ENCODE measurements at regions not wholly inside any gene's neighbourhood (a gene's known extent, or its start where the extent isn't known, plus 50 kb on each side); places are given as distances from the start of the nearest gene placed in this dataset.

DNA sequence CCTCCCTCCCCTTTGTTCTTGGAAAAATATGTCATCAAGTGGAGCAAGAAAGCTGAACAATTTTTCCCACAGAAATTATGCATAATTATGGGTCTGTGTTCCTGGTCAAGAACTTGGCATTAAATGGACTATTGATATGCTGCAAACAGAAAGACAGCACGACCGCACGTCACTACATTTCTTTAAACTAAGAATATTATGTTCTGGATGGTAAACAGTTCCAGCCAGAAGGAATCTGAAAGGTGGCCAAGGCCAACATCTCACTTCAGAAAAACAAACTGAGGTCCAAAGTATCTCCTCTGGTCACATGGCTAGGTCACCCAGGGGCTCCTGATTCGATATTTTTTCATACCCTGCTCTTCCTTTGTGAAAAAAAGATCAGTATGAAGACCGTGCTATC is 173.3 kb upstream of the GAS1 start:
- Histone ChIP-seq H3K79me1 (ENCODE audit: insufficient read depth, low read depth, low read length, poor library complexity, severe bottlenecking) (no peaks in the 10 kb centered on the region), H2BK15ac (ENCODE audit: low read depth, low read length) (no peak overlapping the region), H3K4ac (ENCODE audit: low read depth, low read length) (no peak overlapping the region), H2BK12ac (ENCODE audit: insufficient read length, low read depth, low read length) (no peak overlapping the region), H2BK120ac (ENCODE audit: low read depth, low read length, poor library complexity, severe bottlenecking) (no peak overlapping the region), H3K23me2 (ENCODE audit: insufficient read length, low read depth, low read length, poor library complexity, severe bottlenecking) (peaks cover 3% of the 10 kb centered on the region), H3K27me3 (ENCODE audit: insufficient read depth, low read length) (no peaks in the 10 kb centered on the region), H3K18ac (ENCODE audit: insufficient read length, low read depth, low read length) (no peak overlapping the region), H4K91ac (ENCODE audit: insufficient read length, low read depth, low read length) (no peak overlapping the region), H4K20me1 (ENCODE audit: control insufficient read depth, insufficient read depth, insufficient read length) (no peaks in the 10 kb centered on the region), H3K56ac (ENCODE audit: insufficient read length, low read depth, low read length) (no peak overlapping the region), H2BK5ac (ENCODE audit: insufficient read length, low read length) (no peak overlapping the region), H2BK20ac (ENCODE audit: low read depth, low read length, poor library complexity, severe bottlenecking) (no peak overlapping the region), H3T11ph (ENCODE audit: low read length) (no peak overlapping the region), H3K4me2 (ENCODE audit: insufficient read depth, insufficient read length, low read length) (no peak overlapping the region), H3K27ac (ENCODE audit: insufficient read length, low read depth, low read length) (no peak overlapping the region), H4K8ac (replicated peaks; ENCODE audit: insufficient read length, low read depth, low read length) (no peak overlapping the region), H3K4me1 (ENCODE audit: insufficient read depth, low read length) (no peaks in the 10 kb centered on the region), H3K9me3 (ENCODE audit: control insufficient read depth, low read depth, low read length) (no peaks in the 10 kb centered on the region), H2AFZ (ENCODE audit: low read length) (no peak overlapping the region), H4K5ac (ENCODE audit: insufficient read length, low read depth, low read length) (no peak overlapping the region), H3K14ac (ENCODE audit: insufficient read depth, low read length) (no peak overlapping the region), H2AK5ac (ENCODE audit: insufficient read length, low read length) (no peak overlapping the region), H3K79me2 (ENCODE audit: insufficient read depth, low read length) (no peaks in the 10 kb centered on the region), H3K9ac (ENCODE audit: extremely low read depth, insufficient read length, low read length) (no peak overlapping the region), H3K23ac (ENCODE audit: insufficient read length, low read depth, low read length) (no peak overlapping the region)
- Mint-ChIP-seq H3K4me1 (no peaks in the 10 kb centered on the region), H3K27ac (no peak overlapping the region), H3K4me3 (no peak overlapping the region), H3K27me3 (ENCODE audit: low read depth) (peaks cover 2% of the 10 kb centered on the region; the same call in 1 of the 2 replicates), H3K36me3 (ENCODE audit: insufficient read depth in 1 of 3, low read depth in 3 of 3) (no peaks in the 10 kb centered on the region), H3K9me3 (no peaks in the 10 kb centered on the region)
- no CpG with 5 or more reads among the region's 5 CpGs for WGBS (ENCODE audit: extremely low coverage, insufficient read length, low lambda C conversion rate)
- no peak for DNase-seq
- TF ChIP-seq, protein P1, sequence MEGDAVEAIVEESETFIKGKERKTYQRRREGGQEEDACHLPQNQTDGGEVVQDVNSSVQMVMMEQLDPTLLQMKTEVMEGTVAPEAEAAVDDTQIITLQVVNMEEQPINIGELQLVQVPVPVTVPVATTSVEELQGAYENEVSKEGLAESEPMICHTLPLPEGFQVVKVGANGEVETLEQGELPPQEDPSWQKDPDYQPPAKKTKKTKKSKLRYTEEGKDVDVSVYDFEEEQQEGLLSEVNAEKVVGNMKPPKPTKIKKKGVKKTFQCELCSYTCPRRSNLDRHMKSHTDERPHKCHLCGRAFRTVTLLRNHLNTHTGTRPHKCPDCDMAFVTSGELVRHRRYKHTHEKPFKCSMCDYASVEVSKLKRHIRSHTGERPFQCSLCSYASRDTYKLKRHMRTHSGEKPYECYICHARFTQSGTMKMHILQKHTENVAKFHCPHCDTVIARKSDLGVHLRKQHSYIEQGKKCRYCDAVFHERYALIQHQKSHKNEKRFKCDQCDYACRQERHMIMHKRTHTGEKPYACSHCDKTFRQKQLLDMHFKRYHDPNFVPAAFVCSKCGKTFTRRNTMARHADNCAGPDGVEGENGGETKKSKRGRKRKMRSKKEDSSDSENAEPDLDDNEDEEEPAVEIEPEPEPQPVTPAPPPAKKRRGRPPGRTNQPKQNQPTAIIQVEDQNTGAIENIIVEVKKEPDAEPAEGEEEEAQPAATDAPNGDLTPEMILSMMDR (conservative IDR thresholded peaks at IDR 0.05): no peak
